A549 (cell line): ENCODE measurements at regions not wholly inside any gene's neighbourhood (a gene's known extent, or its start where the extent isn't known, plus 50 kb on each side); places are given as distances from the start of the nearest gene placed in this dataset.

Experiments
- CHD2 ChIP-seq: fragments of 150-350 bp; IDR thresholded peaks from 2 replicates; pipeline ENCODE4 v1.6.1; 2014; ENCODE audit warnings: low read length; ENCODE audit not compliant: partially characterized antibody
- CTCF ChIP-seq: fragments of >200 bp; sonication (Bioruptor Twin); formaldehyde crosslinking; IDR thresholded peaks from 3 replicates; pipeline ENCODE4 v1.5.1; 2016
- EHMT2 ChIP-seq: fragments of 200-600 bp; sonication (generic); IDR thresholded peaks from 2 replicates; pipeline ENCODE4 v1.6.1; 2016; ENCODE audit warnings: antibody characterized with exemption, low read depth, mild to moderate bottlenecking, moderate library complexity
- ELK1 ChIP-seq: fragments of 150-350 bp; IDR thresholded peaks from 2 replicates; pipeline ENCODE4 v1.6.1; 2014; ENCODE audit warnings: low read depth, mild to moderate bottlenecking, low read length
- ESRRA ChIP-seq: fragments of 150-350 bp; IDR thresholded peaks from 2 replicates; pipeline ENCODE4 v1.6.1; 2014; ENCODE audit warnings: mild to moderate bottlenecking, low read length, borderline replicate concordance
- MAX ChIP-seq: IDR thresholded peaks from 2 replicates; pipeline ENCODE4 v1.6.1; 2012
- NPAS2 ChIP-seq: fragments of 250-450 bp; sonication (Bioruptor Pico); IDR thresholded peaks from 2 replicates; pipeline ENCODE4 v1.8.0; 2022; ENCODE audit warnings: mild to moderate bottlenecking, moderate library complexity, borderline replicate concordance
- POLR2A ChIP-seq: IDR thresholded peaks from 2 replicates; pipeline ENCODE4 v1.6.1; 2012; ENCODE audit warnings: mild to moderate bottlenecking, low read length
- USF2 ChIP-seq: fragments of 450-650 bp; IDR thresholded peaks from 2 replicates; pipeline ENCODE4 v1.6.1; 2014; ENCODE audit warnings: antibody characterized with exemption
- ZSCAN20 ChIP-seq: fragments of 250-450 bp; sonication (Bioruptor Pico); IDR thresholded peaks from 2 replicates; pipeline ENCODE4 v1.8.0; 2022; ENCODE audit warnings: mild to moderate bottlenecking, moderate library complexity

GRCh38 chr22:46027211-46028105 lies 50.5 kb upstream of the WNT7B start:
- TF ChIP-seq POLR2A, result no peak
- no peak for TF ChIP-seq NPAS2
- no peak for TF ChIP-seq EHMT2
- TF ChIP-seq CTCF, result no peak
- no peak for TF ChIP-seq USF2
- no peak for TF ChIP-seq MAX
- TF ChIP-seq CHD2, result no peak
- no peak for TF ChIP-seq ESRRA
- no peak for TF ChIP-seq ZSCAN20 (CRISPR knock-in tag)
- no peak for TF ChIP-seq ELK1
